ENCODE measurements at regions not wholly inside any gene's neighbourhood (a gene's known extent, or its start where the extent isn't known, plus 50 kb on each side); places are given as distances from the start of the nearest gene placed in this dataset.

DNA sequence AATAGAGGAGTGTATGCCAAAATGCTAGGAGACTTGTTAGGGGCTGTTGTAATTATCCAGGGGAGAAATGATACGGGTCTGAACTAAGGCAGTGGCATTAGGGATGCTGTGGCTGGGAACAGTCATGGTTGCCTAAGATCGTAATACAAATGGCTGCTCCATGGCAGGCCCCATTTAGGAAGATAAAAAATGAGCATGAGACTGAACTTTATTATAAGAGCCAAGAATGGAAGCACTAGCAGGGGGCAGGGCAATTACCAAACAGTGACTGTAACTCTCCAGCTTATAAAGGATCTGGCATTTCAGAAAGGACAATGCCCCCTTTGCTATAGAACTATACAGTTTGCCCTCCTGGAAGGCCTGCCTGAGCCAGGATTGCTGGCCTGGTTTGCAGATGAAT, 503.3 kb upstream of the CDH5 start:
- H3K79me2 ChIP-seq (ENCODE audit: insufficient read depth, low read length) = no peaks in the 10 kb centered on the region
- H3K9ac ChIP-seq (ENCODE audit: low read length) = no peak overlapping the region
- DNase-seq (ENCODE audit: low read depth, low spot score) = no peak
- BruUV-seq (replicated peaks) = no TSS peak
- H3K4me1 ChIP-seq (ENCODE audit: control insufficient read depth in 1 of 2, insufficient read depth in 2 of 2, low read length in 2 of 2) = no peaks in the 10 kb centered on the region
- H3K27ac ChIP-seq (ENCODE audit: low read depth, low read length) = no peak overlapping the region
- 0 out of 2 replicates have a peak, but pooled peaks cover 2% of the 10 kb centered on the region for H3K27me3 ChIP-seq (ENCODE audit: insufficient read depth, low read length)
- H2AFZ ChIP-seq (ENCODE audit: low read depth, low read length, poor library complexity, severe bottlenecking) = no peak overlapping the region
- peaks cover 4% of the 10 kb centered on the region in 2 experiments; a peak in 2 of 4 replicates for H3K9me3 ChIP-seq (ENCODE audit: control insufficient read depth in 1 of 2, insufficient read depth in 1 of 2, low read depth in 1 of 2, low read length in 2 of 2)
- ChIA-PET RAD21 (ENCODE audit: low non-redundant PET in 1 of 2, low total read pairs in 2 of 2, uncharacterized antibody in 2 of 2, unreplicated experiment in 2 of 2) (no interaction called here), CTCF (no interaction called here), POLR2A (no interaction called here)
- no peaks in the 10 kb centered on the region for H3K9me2 ChIP-seq (ENCODE audit: insufficient read depth)
- H3K36me3 ChIP-seq (ENCODE audit: control insufficient read depth in 1 of 2, insufficient read depth in 2 of 2, low read length in 2 of 2) = no peaks in the 10 kb centered on the region
- H3K4me3 ChIP-seq (replicated peaks in 1 of 2; ENCODE audit: low read depth in 1 of 2, low read length in 2 of 2) = no peak overlapping the region
- no peak for ATAC-seq
- H4K20me1 ChIP-seq (ENCODE audit: insufficient read depth) = no peaks in the 10 kb centered on the region
- H3K4me2 ChIP-seq (ENCODE audit: low read length) = no peak overlapping the region
- intact Hi-C loops (cut with micrococcal nuclease) = no loop called here
- TF ChIP-seq REST (IDR thresholded peaks at IDR 0.05; ENCODE audit: low read depth) (no peak), CEBPB (IDR thresholded peaks at IDR 0.05; ENCODE audit: low read depth) (no peak), ZNF274 (IDR thresholded peaks at IDR 0.05; ENCODE audit: low read depth, low read length) (no peak), SP1 (IDR thresholded peaks at IDR 0.05; ENCODE audit: low read depth) (no peak), MAX (IDR thresholded peaks at IDR 0.05) (no peak), ELF1 (IDR thresholded peaks at IDR 0.05; ENCODE audit: borderline replicate concordance, low read depth) (no peak), JUND (IDR thresholded peaks at IDR 0.05) (no peak), POLR2AphosphoS5 (IDR thresholded peaks at IDR 0.05; ENCODE audit: low read depth, low read length) (no peak)
- TF ChIP-seq, protein P1, sequence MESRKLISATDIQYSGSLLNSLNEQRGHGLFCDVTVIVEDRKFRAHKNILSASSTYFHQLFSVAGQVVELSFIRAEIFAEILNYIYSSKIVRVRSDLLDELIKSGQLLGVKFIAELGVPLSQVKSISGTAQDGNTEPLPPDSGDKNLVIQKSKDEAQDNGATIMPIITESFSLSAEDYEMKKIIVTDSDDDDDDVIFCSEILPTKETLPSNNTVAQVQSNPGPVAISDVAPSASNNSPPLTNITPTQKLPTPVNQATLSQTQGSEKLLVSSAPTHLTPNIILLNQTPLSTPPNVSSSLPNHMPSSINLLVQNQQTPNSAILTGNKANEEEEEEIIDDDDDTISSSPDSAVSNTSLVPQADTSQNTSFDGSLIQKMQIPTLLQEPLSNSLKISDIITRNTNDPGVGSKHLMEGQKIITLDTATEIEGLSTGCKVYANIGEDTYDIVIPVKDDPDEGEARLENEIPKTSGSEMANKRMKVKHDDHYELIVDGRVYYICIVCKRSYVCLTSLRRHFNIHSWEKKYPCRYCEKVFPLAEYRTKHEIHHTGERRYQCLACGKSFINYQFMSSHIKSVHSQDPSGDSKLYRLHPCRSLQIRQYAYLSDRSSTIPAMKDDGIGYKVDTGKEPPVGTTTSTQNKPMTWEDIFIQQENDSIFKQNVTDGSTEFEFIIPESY (IDR thresholded peaks at IDR 0.05; ENCODE audit: extremely low read depth, insufficient replicate concordance, low read length) = no peak
